Upper lobe of right lung (tissue), 1 donor: ENCODE measurements at regions not wholly inside any gene's neighbourhood (a gene's known extent, or its start where the extent isn't known, plus 50 kb on each side); places are given as distances from the start of the nearest gene placed in this dataset.

Experiments
- ATAC-seq: fragments of 200-7000 bp; cut with Tn5 transposase; one replicate; pipeline ENCODE4 v1.9.1; 2020; ENCODE audit warnings: mild to moderate bottlenecking, moderate library complexity
- DNase-seq: peaks from one replicate; pipeline ENCODE4 v3.0.0-alpha.2; 2020
- H3K27ac ChIP-seq: fragments of 200-600 bp; one replicate; pipeline ENCODE4 v1.8.0; 2022
- H3K27me3 ChIP-seq: fragments of 200-600 bp; one replicate; pipeline ENCODE4 v1.8.0; 2022; ENCODE audit warnings: mild to moderate bottlenecking
- H3K36me3 ChIP-seq: fragments of 200-600 bp; one replicate; pipeline ENCODE4 v1.8.0; 2022
- H3K4me1 ChIP-seq: fragments of 200-600 bp; one replicate; pipeline ENCODE4 v1.8.0; 2022
- H3K4me3 ChIP-seq: fragments of 200-600 bp; one replicate; pipeline ENCODE4 v1.8.0; 2022; ENCODE audit warnings: mild to moderate bottlenecking
- H3K9me3 ChIP-seq: fragments of 200-600 bp; one replicate; pipeline ENCODE4 v1.8.0; 2022
- intact Hi-C: fragments of 100-400 bp; cut with DNase I; formaldehyde crosslinking; loops from one replicate; pipeline ENCODE4 v1.11.0; 2022
- TF ChIP-seq, protein P1 (sequence below): fragments of 200-600 bp; IDR thresholded peaks from one replicate; pipeline ENCODE4 v1.8.0; 2022; ENCODE audit warnings: antibody characterized with exemption
- donor health status: DM: no; HTN: yes; CAD: no; lungs with severe emphysema.

DNA sequence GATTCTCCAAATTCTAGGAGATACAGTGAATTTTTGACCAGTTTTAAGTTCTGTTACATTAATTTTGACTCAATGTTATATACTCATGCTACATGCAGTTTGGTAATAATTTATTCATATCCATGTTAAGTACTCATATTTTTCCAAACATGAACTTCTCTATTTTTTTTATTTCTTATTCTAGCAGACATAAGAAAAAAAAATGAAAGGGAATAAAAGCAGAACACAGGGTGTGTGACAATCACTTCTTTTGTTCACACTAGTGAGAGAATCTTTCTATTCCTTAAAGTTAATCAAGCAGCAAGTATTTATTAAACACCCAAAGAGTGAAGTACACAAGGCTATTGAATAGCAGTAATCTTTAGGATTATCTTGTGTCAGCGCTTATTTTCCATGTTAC, 171.1 kb upstream of the ATP2B1 start:
- TF ChIP-seq, protein P1, sequence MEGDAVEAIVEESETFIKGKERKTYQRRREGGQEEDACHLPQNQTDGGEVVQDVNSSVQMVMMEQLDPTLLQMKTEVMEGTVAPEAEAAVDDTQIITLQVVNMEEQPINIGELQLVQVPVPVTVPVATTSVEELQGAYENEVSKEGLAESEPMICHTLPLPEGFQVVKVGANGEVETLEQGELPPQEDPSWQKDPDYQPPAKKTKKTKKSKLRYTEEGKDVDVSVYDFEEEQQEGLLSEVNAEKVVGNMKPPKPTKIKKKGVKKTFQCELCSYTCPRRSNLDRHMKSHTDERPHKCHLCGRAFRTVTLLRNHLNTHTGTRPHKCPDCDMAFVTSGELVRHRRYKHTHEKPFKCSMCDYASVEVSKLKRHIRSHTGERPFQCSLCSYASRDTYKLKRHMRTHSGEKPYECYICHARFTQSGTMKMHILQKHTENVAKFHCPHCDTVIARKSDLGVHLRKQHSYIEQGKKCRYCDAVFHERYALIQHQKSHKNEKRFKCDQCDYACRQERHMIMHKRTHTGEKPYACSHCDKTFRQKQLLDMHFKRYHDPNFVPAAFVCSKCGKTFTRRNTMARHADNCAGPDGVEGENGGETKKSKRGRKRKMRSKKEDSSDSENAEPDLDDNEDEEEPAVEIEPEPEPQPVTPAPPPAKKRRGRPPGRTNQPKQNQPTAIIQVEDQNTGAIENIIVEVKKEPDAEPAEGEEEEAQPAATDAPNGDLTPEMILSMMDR: no peak
- intact Hi-C loops: no loop called here
- no peak overlapping the region for H3K27ac ChIP-seq
- no peaks in the 10 kb centered on the region for H3K4me1 ChIP-seq
- H3K36me3 ChIP-seq: no peaks in the 10 kb centered on the region
- no peak for DNase-seq
- H3K27me3 ChIP-seq: no peaks in the 10 kb centered on the region
- H3K9me3 ChIP-seq: no peaks in the 10 kb centered on the region
- ATAC-seq: no peak
- no peak overlapping the region for H3K4me3 ChIP-seq

DNA sequence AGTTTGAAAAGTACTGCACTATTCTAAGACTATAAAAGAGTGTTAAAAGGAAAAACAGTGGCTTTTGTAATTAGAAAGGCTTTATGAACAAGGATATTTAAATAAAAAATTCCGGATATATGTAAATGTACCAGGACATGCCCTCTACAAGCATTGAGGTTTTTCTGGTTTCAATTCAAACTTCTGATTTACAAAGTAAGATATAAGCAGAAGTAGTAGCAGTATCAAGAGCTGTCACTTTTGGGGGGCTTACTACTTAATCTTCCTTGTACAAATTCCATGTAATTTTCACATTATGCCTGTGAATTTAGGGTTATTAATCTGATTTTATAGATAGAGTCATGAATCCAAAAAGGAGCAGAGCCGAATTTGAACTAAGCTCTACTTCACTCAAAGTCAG, 170.3 kb upstream of the ATP2B1 start:
- no peaks in the 10 kb centered on the region for H3K27me3 ChIP-seq
- H3K4me3 ChIP-seq: no peak overlapping the region
- no peaks in the 10 kb centered on the region for H3K36me3 ChIP-seq
- intact Hi-C loops: no loop called here
- H3K9me3 ChIP-seq: no peaks in the 10 kb centered on the region
- TF ChIP-seq, protein P1: no peak
- no peak overlapping the region for H3K27ac ChIP-seq
- DNase-seq (no peak), ATAC-seq (no peak)
- H3K4me1 ChIP-seq: no peaks in the 10 kb centered on the region

DNA sequence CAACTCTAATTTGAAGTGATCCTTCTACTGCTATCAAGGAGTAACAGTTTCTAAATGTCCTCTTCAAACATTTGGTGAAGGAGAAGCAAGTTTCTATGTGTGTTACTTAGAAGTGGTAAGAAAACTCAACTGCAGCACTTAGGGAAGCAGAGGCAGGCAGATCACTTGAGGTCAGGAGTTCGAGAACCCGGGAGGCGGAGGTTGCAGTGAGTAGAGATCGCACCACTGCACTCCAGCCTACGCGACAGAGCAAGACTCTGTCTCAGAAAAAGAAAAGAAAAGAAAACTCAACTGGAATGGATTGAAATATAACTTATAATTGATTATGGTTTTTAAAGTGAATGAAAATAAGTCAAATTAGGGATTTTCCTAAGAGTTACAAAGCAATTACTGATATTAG, 169.7 kb upstream of the ATP2B1 start:
- no peak overlapping the region for H3K4me3 ChIP-seq
- no peaks in the 10 kb centered on the region for H3K27me3 ChIP-seq
- DNase-seq: no peak
- no peak for ATAC-seq
- H3K4me1 ChIP-seq: no peaks in the 10 kb centered on the region
- intact Hi-C loops: no loop called here
- TF ChIP-seq, protein P1: no peak
- H3K27ac ChIP-seq: no peak overlapping the region
- H3K9me3 ChIP-seq: no peaks in the 10 kb centered on the region
- H3K36me3 ChIP-seq: no peaks in the 10 kb centered on the region

DNA sequence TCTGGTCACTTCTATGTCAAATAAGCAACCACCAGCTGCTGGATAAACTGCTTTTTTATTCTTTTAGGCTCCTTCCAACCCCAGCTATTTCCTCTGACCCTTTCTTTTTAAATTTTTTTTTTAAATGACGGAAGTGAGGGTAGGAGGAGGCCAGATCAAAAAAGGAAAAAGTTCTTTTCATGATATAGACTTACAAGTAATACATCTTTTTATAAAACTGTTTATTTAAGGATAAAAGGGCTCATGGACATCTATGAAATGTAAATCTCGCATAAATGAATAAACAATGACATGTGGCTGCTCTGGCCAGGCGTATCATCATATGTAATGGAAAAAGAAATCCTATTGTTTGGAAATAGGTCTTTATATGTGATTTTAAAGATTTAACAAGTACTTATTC, 169.0 kb upstream of the ATP2B1 start:
- DNase-seq (no peak), ATAC-seq (no peak)
- no peaks in the 10 kb centered on the region for H3K27me3 ChIP-seq
- no peak overlapping the region for H3K27ac ChIP-seq
- intact Hi-C loops: no loop called here
- no peak overlapping the region for H3K4me3 ChIP-seq
- no peaks in the 10 kb centered on the region for H3K36me3 ChIP-seq
- H3K9me3 ChIP-seq: no peaks in the 10 kb centered on the region
- H3K4me1 ChIP-seq: no peaks in the 10 kb centered on the region
- TF ChIP-seq, protein P1: no peak

DNA sequence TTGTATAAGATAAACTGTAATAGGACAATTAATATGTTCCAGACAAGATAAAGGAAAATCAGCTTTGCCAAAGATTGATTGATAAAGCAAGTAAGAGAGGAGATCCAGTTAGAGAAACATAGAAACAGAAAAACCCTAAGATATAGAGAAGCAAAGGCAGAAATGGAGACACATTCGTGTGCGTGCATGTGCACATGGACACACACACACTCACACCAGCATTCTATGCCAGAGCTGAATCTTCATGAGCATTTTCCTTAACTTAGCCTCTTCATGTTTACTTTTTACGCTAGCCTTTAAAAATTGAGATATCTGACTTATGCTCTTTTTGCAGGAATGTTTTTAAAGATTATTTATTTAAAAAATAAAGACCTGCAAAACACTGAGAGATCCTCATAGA, 168.5 kb upstream of the ATP2B1 start:
- no peak overlapping the region for H3K27ac ChIP-seq
- ATAC-seq: no peak
- intact Hi-C loops: no loop called here

DNA sequence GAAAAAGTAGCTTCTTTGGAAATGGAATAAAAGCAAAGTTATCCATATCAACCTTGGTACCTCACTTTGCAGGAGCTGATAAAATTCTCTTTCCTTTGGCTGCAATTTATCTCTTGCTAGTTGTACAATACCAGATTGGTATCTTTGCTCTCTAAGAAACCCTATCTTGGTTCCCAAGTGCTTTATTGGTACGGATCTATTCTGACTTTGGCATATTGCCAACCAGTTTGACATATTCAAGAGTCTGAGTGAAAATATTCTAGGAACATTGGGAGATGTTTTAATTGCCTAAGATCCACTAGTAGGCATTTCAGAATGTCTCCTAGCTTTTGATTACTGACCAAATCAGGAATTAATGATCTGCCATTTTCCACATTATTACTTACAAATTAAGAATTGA, 167.2 kb upstream of the ATP2B1 start:
- intact Hi-C loops: no loop called here
- Histone ChIP-seq H3K27ac (no peak overlapping the region), H3K9me3 (no peaks in the 10 kb centered on the region), H3K36me3 (no peaks in the 10 kb centered on the region), H3K4me1 (no peaks in the 10 kb centered on the region), H3K27me3 (no peaks in the 10 kb centered on the region), H3K4me3 (no peak overlapping the region)
- no peak for DNase-seq
- TF ChIP-seq, protein P1: no peak
- ATAC-seq: no peak

More for the DNA sequence above, 168.5 kb upstream of the ATP2B1 start:
- TF ChIP-seq, protein P1: no peak
- Histone ChIP-seq H3K36me3 (no peaks in the 10 kb centered on the region), H3K9me3 (no peaks in the 10 kb centered on the region), H3K4me1 (no peaks in the 10 kb centered on the region), H3K4me3 (no peak overlapping the region), H3K27me3 (no peaks in the 10 kb centered on the region)
- no peak for DNase-seq
